Endothelial cell of umbilical vein (primary cell): ENCODE measurements at regions not wholly inside any gene's neighbourhood (a gene's known extent, or its start where the extent isn't known, plus 50 kb on each side); places are given as distances from the start of the nearest gene placed in this dataset.

Source experiments
- BruUV-seq: library from RNA; stranded (reverse); fragments of 400-500 nt; replicated peaks from 2 replicates; lab custom pipeline; 2021; lab: Mats Ljungman, UMichigan
- CTCF ChIA-PET: fragments of 300-600, 350-600 bp; sonication (Branson Sonifier 250); formaldehyde crosslinking; loops from one replicate; lab custom pipeline; 2021; ENCODE audit warnings: antibody characterized with exemption, inconsistent platforms; lab: Charles Lee
- POLR2A ChIA-PET: fragments of 300-600, 350-600 bp; sonication (Branson Sonifier 250); formaldehyde crosslinking; loops from one replicate; lab custom pipeline; 2021; ENCODE audit warnings: antibody characterized with exemption, inconsistent platforms; lab: Charles Lee
- DNase-seq: peaks from one replicate; pipeline ENCODE4 v3.0.0-alpha.2; 2011; ENCODE audit warnings: low read depth, low spot score
- FAIRE-seq: peaks from 2 replicates; lab custom pipeline; 2011; peaks lifted over from hg19 to GRCh38; lab: Jason Lieb, UNC
- H2AFZ ChIP-seq: 2 replicates; pipeline ENCODE4 v1.6.0; 2012; ENCODE audit warnings: low read depth, low read length, control low read depth, inconsistent platforms
- H3K27ac ChIP-seq: 2 replicates; pipeline ENCODE4 v1.5.1; 2011; ENCODE audit warnings: low read depth, mild to moderate bottlenecking, control low read depth, low read length, moderate library complexity; ENCODE audit not compliant: insufficient read depth
- H3K27me3 ChIP-seq, 2 experiments: 2 replicates each; pipeline versions ENCODE4 v1.6.0 to v1.6.1; 2011; ENCODE audit warnings: low read length in 2 of 2, mixed read lengths in 1 of 2; ENCODE audit not compliant: control insufficient read depth in 2 of 2, insufficient read depth in 2 of 2
- H3K36me3 ChIP-seq, 2 experiments: 2 replicates in 1 of 2; 3 replicates in 1 of 2; pipeline ENCODE4 v1.5.1; 2011; ENCODE audit warnings: low read length in 2 of 2, mild to moderate bottlenecking in 1 of 2, moderate library complexity in 1 of 2; ENCODE audit not compliant: control insufficient read depth in 2 of 2, insufficient read depth in 2 of 2; ENCODE audit errors: extremely low read depth in 1 of 2
- H3K4me1 ChIP-seq: 3 replicates; pipeline ENCODE4 v1.5.1; 2011; ENCODE audit warnings: mild to moderate bottlenecking, low read length; ENCODE audit not compliant: control insufficient read depth, insufficient read depth; ENCODE audit errors: extremely low read depth
- H3K4me2 ChIP-seq: 2 replicates; pipeline ENCODE4 v1.6.1; 2011; ENCODE audit warnings: low read length, control low read depth, mixed read lengths; ENCODE audit not compliant: insufficient read depth
- H3K4me3 ChIP-seq, 3 experiments: fragments of 200-600 bp in 1 of 3; sonication (generic), shearing (Covaris generic) in 1 of 3; replicated peaks in 1 of 3; 2 replicates each; pipeline ENCODE4 v1.5.1; 2011 to 2016; ENCODE audit warnings: control low read depth in 3 of 3, low read length in 3 of 3, mild to moderate bottlenecking in 2 of 3, inconsistent platforms in 1 of 3, low read depth in 1 of 3, moderate library complexity in 1 of 3; ENCODE audit not compliant: insufficient read depth in 1 of 3
- H3K79me2 ChIP-seq: 2 replicates; pipeline ENCODE4 v1.6.0; 2012; ENCODE audit warnings: low read length, inconsistent platforms; ENCODE audit not compliant: control insufficient read depth, insufficient read depth
- H3K9ac ChIP-seq: replicated peaks from 2 replicates; pipeline ENCODE3; 2011; ENCODE audit warnings: low read length, control low read depth; ENCODE audit not compliant: insufficient read depth; ENCODE audit errors: extremely low read depth
- H3K9me1 ChIP-seq: replicated peaks from 3 replicates; pipeline ENCODE4 v1.6.0; 2011; ENCODE audit warnings: mild to moderate bottlenecking, low read length; ENCODE audit not compliant: control insufficient read depth, insufficient read depth; ENCODE audit errors: extremely low read depth
- H3K9me3 ChIP-seq: replicated peaks from 2 replicates; pipeline ENCODE4 v1.5.1; 2012; ENCODE audit warnings: low read length, inconsistent platforms; ENCODE audit not compliant: control insufficient read depth, insufficient read depth
- H4K20me1 ChIP-seq: replicated peaks from 2 replicates; pipeline ENCODE3; 2011; ENCODE audit warnings: mild to moderate bottlenecking, low read length; ENCODE audit not compliant: control insufficient read depth, insufficient read depth; ENCODE audit errors: extremely low read depth
- CTCF ChIP-seq, 2 donors: IDR thresholded peaks; 1 replicate in 1 of 2; 2 replicates in 1 of 2; pipeline ENCODE4 v1.5.1; 2011; ENCODE audit warnings: low read length in 2 of 2, mild to moderate bottlenecking in 2 of 2, moderate library complexity in 2 of 2, control low read depth in 1 of 2, inconsistent platforms in 1 of 2, low read depth in 1 of 2; ENCODE audit not compliant: insufficient read depth in 1 of 2; ENCODE audit errors: extremely low read depth in 1 of 2
- EZH2 ChIP-seq: IDR thresholded peaks from 2 replicates; pipeline ENCODE4 v1.6.1; 2012; ENCODE audit warnings: borderline replicate concordance, low read depth, mild to moderate bottlenecking, moderate library complexity, low read length, inconsistent platforms; ENCODE audit not compliant: severe bottlenecking
- FOS ChIP-seq: IDR thresholded peaks from 2 replicates; pipeline ENCODE4 v1.6.1; 2011; ENCODE audit warnings: mild to moderate bottlenecking, low read length, moderate library complexity, borderline replicate concordance; ENCODE audit not compliant: insufficient read depth
- GATA2 ChIP-seq: IDR thresholded peaks from 2 replicates; pipeline ENCODE4 v1.7.0; 2011; ENCODE audit warnings: low read depth, mild to moderate bottlenecking, moderate library complexity, mixed read lengths, low read length; ENCODE audit not compliant: insufficient read length, insufficient read depth
- POLR2AphosphoS5 ChIP-seq: IDR thresholded peaks from 2 replicates; pipeline ENCODE4 v1.6.1; 2012; ENCODE audit warnings: low read depth, mild to moderate bottlenecking, control low read depth, low read length, moderate library complexity; ENCODE audit not compliant: insufficient read depth
- dilution Hi-C: fragments of 300-500 bp; cut with MboI; formaldehyde crosslinking; loops from one replicate; pipeline ENCODE4 v1.15.0; 2019; ENCODE audit warnings: low sequenced_read_pairs; ENCODE audit not compliant: extremely low pct_ligation_motif_present
- intact Hi-C: fragments of 100-400 bp; cut with micrococcal nuclease; formaldehyde crosslinking; loops from one replicate; pipeline ENCODE4 v1.10.0; 2022

- Histone ChIP-seq H3K27ac (peak overlapping the region; percentile 80), H3K4me3 (no peak overlapping the region), H3K4me1 (peaks cover 84% of the 10 kb centered on the region), H3K79me2 (peaks cover 2% of the 10 kb centered on the region), H3K9me3 (no peaks in the 10 kb centered on the region), H3K36me3 (no peaks in the 10 kb centered on the region), H3K9me1 (no peaks in the 10 kb centered on the region), H3K4me2 (peak overlapping the region; percentile 68), H4K20me1 (no peaks in the 10 kb centered on the region), H2AFZ (peak overlapping the region; percentile 55), H3K27me3 (no peaks in the 10 kb centered on the region), H3K9ac (peak overlapping the region; percentile 60)
- CTCF ChIA-PET, result interaction anchor here (0.7 to 1.9 kb wide), 7 partner anchors 27 to 446 kb away, joined by 3 to 8 read pairs (median 4); no protein-coding TSS in a partner anchor
- POLR2A ChIA-PET, result no interaction called here
- peak; percentile 37 for TF ChIP-seq GATA2
- TF ChIP-seq EZH2, result no peak
- TF ChIP-seq FOS, result peak; percentile 15
- TF ChIP-seq POLR2AphosphoS5, result peak; percentile 36
- TF ChIP-seq CTCF (IDR thresholded peaks at IDR 0.05; ENCODE audit: extremely low read depth in 1 of 2, insufficient read depth in 1 of 2, low read depth in 1 of 2, low read length in 2 of 2), result no peak
- DNase-seq, result peak; percentile 69
- intact Hi-C loops (loop anchor here (5.0 to 10.0 kb wide), 2 partner anchors 364 to 423 kb away; no protein-coding TSS in a partner anchor), dilution Hi-C loops (loop anchor here (10.0 kb wide), 1 partner anchor 127 kb away; no protein-coding TSS in a partner anchor)
- peak; percentile 71 for FAIRE-seq
- BruUV-seq, result no TSS peak
Observed at GRCh38 chr9:21681641-21682040, 120.8 kb upstream of the MTAP start.
